22Rv1 (cell line): ENCODE measurements at regions not wholly inside any gene's neighbourhood (a gene's known extent, or its start where the extent isn't known, plus 50 kb on each side); places are given as distances from the start of the nearest gene placed in this dataset.

Experiments used
- ZFX ChIP-seq: fragments of 450-650 bp; IDR thresholded peaks from 2 replicates; pipeline ENCODE4 v1.6.1; 2017; ENCODE audit warnings: antibody characterized with exemption, borderline replicate concordance
- TF ChIP-seq, protein P1 (sequence below): fragments of 450-650 bp; IDR thresholded peaks from 2 replicates; pipeline ENCODE4 v1.5.1; 2017; ENCODE audit warnings: mild to moderate bottlenecking

DNA sequence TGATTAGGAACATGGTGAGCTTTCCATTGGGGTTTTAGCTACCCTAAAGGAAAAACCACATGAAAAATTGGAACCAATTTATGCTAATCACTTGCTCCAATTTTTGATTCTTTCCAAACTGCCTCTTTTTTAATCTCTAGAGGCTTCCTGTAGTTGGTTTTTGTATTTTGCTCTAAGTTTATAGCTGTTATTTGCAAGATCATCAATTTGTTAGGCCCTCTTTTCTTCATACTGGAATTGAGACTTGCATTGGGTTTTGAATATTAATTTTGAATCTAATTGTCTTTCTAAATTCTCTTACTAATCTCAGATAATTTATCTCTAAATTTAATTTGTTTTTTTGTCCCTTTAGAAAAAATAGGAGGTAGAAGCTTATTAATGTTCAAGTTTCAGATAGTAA is 713.3 kb downstream of the REEP3 start:
- TF ChIP-seq, protein P1, sequence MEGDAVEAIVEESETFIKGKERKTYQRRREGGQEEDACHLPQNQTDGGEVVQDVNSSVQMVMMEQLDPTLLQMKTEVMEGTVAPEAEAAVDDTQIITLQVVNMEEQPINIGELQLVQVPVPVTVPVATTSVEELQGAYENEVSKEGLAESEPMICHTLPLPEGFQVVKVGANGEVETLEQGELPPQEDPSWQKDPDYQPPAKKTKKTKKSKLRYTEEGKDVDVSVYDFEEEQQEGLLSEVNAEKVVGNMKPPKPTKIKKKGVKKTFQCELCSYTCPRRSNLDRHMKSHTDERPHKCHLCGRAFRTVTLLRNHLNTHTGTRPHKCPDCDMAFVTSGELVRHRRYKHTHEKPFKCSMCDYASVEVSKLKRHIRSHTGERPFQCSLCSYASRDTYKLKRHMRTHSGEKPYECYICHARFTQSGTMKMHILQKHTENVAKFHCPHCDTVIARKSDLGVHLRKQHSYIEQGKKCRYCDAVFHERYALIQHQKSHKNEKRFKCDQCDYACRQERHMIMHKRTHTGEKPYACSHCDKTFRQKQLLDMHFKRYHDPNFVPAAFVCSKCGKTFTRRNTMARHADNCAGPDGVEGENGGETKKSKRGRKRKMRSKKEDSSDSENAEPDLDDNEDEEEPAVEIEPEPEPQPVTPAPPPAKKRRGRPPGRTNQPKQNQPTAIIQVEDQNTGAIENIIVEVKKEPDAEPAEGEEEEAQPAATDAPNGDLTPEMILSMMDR = no peak
- TF ChIP-seq ZFX = no peak
